Lung (tissue), 11 donors: ENCODE measurements at regions not wholly inside any gene's neighbourhood (a gene's known extent, or its start where the extent isn't known, plus 50 kb on each side); places are given as distances from the start of the nearest gene placed in this dataset.

Source experiments
- ATAC-seq: fragments of 200-7000 bp; cut with Tn5 transposase; one replicate; pipeline ENCODE4 v1.9.1; 2020; ENCODE audit warnings: moderate number of reproducible peaks; ENCODE audit not compliant: insufficient read depth, low FRiP score
- DNase-seq, 3 donors: peaks; one replicate each; pipeline ENCODE4 v3.0.0-alpha.2; 2013 to 2017
- H3K27ac ChIP-seq, 2 donors: one replicate each; pipeline ENCODE4 v1.5.1; 2013; ENCODE audit warnings: mild to moderate bottlenecking in 2 of 2, moderate library complexity in 2 of 2, control low read depth in 1 of 2, inconsistent platforms in 1 of 2, low read depth in 1 of 2, low read length in 1 of 2
- H3K27me3 ChIP-seq, 3 donors: one replicate each; pipeline ENCODE4 v1.5.1; 2013; ENCODE audit warnings: low read length in 2 of 3; ENCODE audit not compliant: control insufficient read depth in 3 of 3, insufficient read depth in 3 of 3
- H3K36me3 ChIP-seq, 4 donors: one replicate each; pipeline ENCODE4 v1.5.1; 2013; ENCODE audit warnings: low read length in 4 of 4, mild to moderate bottlenecking in 1 of 4, moderate library complexity in 1 of 4; ENCODE audit not compliant: control insufficient read depth in 4 of 4, insufficient read depth in 4 of 4
- H3K4me1 ChIP-seq, 5 donors: one replicate each; pipeline ENCODE4 v1.5.1; 2013; ENCODE audit warnings: low read length in 5 of 5, mild to moderate bottlenecking in 2 of 5, moderate library complexity in 1 of 5; ENCODE audit not compliant: control insufficient read depth in 5 of 5, insufficient read depth in 5 of 5
- H3K4me3 ChIP-seq: one replicate; pipeline ENCODE4 v1.5.1; 2013; ENCODE audit warnings: mild to moderate bottlenecking, control low read depth, moderate library complexity
- H3K9ac ChIP-seq, 2 donors: one replicate each; pipeline ENCODE4 v1.5.1; 2013; ENCODE audit warnings: low read length in 2 of 2, control low read depth in 1 of 2; ENCODE audit not compliant: insufficient read depth in 1 of 2
- H3K9me3 ChIP-seq, 4 donors: one replicate each; pipeline ENCODE4 v1.5.1; 2013; ENCODE audit warnings: low read length in 3 of 4, mild to moderate bottlenecking in 1 of 4, moderate library complexity in 1 of 4; ENCODE audit not compliant: control insufficient read depth in 4 of 4, insufficient read depth in 3 of 4
- WGBS, 2 donors: extraction: QIAGEN DNeasy Blood & Tissue Kit; methylation state at CpG; one replicate each; pipeline ENCODE4 v1.1.7; 2013; 5-methylcytosine and 5-hydroxymethylcytosine counted together
- TF ChIP-seq, protein P1 (sequence below): IDR thresholded peaks from 2 replicates; pipeline ENCODE4 v1.5.1; 2012; ENCODE audit warnings: mild to moderate bottlenecking; ENCODE audit errors: control extremely low read depth, extremely low read depth
- donor health status: control.
- donor health status: control.
- donor health status: Bipolar disorder and iron deficiency.
- donor health status: healthy.
- donor health status: DM: yes; HTN: yes; CAD: no.

DNA sequence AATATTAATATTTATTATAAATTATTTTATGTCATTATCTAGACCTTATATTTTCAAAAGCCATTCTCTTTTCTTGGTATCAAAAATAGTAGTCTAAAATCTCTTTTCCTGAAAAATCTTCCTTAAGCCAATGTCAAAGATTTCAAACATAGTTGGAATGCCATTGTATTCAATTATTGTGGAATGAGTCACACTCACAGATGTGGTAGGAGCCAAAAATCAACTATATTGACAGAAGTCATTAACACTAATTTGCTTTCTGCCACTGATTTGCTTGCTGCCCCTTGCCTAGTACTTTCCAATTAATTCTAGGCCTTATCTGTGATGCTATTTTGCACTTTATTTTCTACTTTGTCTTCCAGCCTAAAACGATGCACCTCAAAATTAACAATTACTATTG is 1326.3 kb upstream of the GJE1 start:
- Histone ChIP-seq H3K9ac (no peak overlapping the region), H3K4me1 (peaks cover 0 to 3% (median 0%) of the 10 kb centered on the region in 5 donors), H3K27ac (no peak overlapping the region), H3K27me3 (no peaks in the 10 kb centered on the region), H3K4me3 (no peak overlapping the region), H3K36me3 (no peaks in the 10 kb centered on the region), H3K9me3 (peaks cover 0 to 7% (median 2%) of the 10 kb centered on the region in 4 donors)
- no peak for DNase-seq
- 84 to 85% methylated on average over 1 of the region's 1 CpG for WGBS, 2 donors
- TF ChIP-seq, protein P1, sequence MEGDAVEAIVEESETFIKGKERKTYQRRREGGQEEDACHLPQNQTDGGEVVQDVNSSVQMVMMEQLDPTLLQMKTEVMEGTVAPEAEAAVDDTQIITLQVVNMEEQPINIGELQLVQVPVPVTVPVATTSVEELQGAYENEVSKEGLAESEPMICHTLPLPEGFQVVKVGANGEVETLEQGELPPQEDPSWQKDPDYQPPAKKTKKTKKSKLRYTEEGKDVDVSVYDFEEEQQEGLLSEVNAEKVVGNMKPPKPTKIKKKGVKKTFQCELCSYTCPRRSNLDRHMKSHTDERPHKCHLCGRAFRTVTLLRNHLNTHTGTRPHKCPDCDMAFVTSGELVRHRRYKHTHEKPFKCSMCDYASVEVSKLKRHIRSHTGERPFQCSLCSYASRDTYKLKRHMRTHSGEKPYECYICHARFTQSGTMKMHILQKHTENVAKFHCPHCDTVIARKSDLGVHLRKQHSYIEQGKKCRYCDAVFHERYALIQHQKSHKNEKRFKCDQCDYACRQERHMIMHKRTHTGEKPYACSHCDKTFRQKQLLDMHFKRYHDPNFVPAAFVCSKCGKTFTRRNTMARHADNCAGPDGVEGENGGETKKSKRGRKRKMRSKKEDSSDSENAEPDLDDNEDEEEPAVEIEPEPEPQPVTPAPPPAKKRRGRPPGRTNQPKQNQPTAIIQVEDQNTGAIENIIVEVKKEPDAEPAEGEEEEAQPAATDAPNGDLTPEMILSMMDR = no peak
- ATAC-seq = no peak

- Histone ChIP-seq H3K36me3 (no peaks in the 10 kb centered on the region), H3K4me3 (no peak overlapping the region), H3K9ac (no peak overlapping the region), H3K27ac (no peak overlapping the region), H3K27me3 (no peaks in the 10 kb centered on the region), H3K4me1 (no peaks in the 10 kb centered on the region), H3K9me3 (no peaks in the 10 kb centered on the region)
- TF ChIP-seq, protein P1 = no peak
- no peak for DNase-seq
- no peak for ATAC-seq
These were observed 1338.2 kb upstream of the GJE1 start for GRCh38 chr6:140794544-140794943.

DNA sequence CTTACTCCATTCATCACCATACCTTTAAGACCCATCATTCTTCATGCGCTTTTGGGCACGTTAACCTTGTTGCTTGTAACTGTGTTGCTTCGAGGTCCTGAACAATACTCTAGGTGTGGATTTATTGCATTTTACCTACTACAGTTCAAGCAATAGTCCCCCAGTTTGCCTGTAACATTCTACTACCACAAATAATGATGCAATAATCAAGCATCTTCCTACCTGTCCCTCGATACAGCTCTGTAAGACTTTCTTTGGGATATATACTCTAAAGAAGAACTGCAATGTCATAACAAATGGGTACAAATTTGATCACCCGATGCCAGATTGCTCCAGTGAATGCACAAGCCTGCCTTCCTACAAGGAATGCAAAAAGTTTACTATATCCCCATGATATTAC is 1342.6 kb upstream of the GJE1 start:
- H3K4me1 ChIP-seq = peaks cover 0 to 5% (median 0%) of the 10 kb centered on the region in 5 donors
- H3K9ac ChIP-seq = no peak overlapping the region
- no peaks in the 10 kb centered on the region for H3K9me3 ChIP-seq
- no peak for ATAC-seq
- H3K4me3 ChIP-seq = no peak overlapping the region
- TF ChIP-seq, protein P1 = no peak
- no peak overlapping the region for H3K27ac ChIP-seq
- no peak for DNase-seq
- no peaks in the 10 kb centered on the region for H3K27me3 ChIP-seq
- 91 to 94% methylated on average over 5 of the region's 5 CpGs for WGBS, 2 donors
- no peaks in the 10 kb centered on the region for H3K36me3 ChIP-seq

GRCh38 chr6:140789466-140789865 is 1343.3 kb upstream of the GJE1 start:
- Histone ChIP-seq H3K36me3 (no peaks in the 10 kb centered on the region), H3K27ac (no peak overlapping the region), H3K9ac (no peak overlapping the region), H3K4me3 (no peak overlapping the region), H3K4me1 (peaks cover 0 to 5% (median 0%) of the 10 kb centered on the region in 5 donors), H3K9me3 (no peaks in the 10 kb centered on the region), H3K27me3 (no peaks in the 10 kb centered on the region)
- ATAC-seq (no peak), DNase-seq (no peak)
- 79 to 93% methylated on average over 1 of the region's 1 CpG for WGBS, 2 donors
- TF ChIP-seq, protein P1 = no peak
